Activated T-cell treated with anti-CD3 and anti-CD28 coated beads, Interleukin-2, amount 50 U/mL, for 1 hour (primary cell): ENCODE measurements at regions not wholly inside any gene's neighbourhood (a gene's known extent, or its start where the extent isn't known, plus 50 kb on each side); places are given as distances from the start of the nearest gene placed in this dataset.

Source experiments
- DNase-seq: peaks from one replicate; pipeline ENCODE4 v3.0.0-alpha.2; 2020

DNA sequence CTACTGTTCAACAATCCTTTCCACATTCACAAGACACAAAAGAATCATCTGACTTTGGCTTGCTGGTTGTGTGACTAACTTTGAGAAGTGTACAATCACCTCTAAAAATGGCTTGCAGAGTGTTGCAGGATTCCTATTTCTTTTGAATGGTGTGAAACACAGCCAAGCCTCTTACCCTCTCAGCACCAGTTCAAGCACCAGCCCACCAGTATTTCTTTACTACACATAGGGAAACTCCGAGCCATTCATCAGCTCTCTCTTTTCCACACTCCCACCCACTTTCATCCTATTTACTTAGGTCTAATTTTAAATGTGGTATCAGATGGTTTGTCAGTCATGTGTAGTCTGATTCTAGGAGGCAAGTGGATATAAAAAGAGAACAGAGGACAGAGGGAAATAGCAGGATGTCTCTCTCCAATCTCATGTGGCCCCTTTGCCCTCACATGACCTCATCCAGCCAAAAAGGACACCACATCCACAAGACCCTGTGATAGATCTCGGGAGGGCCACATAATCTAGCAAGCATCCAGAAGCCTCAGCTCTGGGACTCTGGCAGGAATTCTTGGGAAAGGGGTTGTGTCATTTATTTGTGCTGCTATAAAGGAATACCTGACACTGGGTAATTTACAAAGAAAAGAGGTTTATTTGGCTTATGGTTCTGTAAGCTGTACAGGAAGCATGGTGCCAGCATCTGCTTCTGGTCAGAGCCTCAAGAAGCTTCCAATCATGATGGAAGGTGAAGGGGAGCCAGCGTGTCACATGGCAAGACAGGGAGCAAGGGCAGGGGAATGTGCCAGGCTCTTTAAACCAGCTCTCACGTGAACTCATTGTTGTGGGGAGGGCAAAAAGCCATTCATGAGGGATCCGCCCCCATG is 66.8 kb upstream of the NEBL start:
- DNase-seq = no peak

DNA sequence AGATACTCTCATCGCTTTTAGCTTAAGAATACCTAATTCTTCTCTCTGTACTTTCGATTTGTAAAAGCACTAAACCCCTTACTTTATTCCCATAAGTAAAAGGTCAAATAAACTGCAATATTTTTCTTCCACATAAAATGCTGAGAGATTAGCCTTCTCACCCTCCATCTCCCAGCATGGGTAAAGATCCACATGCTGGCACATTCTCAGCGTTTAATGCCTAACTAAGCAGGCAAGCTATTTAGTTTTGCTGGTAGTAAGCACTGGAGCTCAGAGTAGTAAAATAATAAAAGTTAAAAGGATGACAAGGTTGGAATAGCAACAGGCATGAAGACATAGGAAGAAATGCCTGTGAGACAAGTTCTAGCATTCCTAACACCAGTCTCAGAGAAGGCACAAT is 65.9 kb upstream of the NEBL start:
- DNase-seq = no peak

DNA sequence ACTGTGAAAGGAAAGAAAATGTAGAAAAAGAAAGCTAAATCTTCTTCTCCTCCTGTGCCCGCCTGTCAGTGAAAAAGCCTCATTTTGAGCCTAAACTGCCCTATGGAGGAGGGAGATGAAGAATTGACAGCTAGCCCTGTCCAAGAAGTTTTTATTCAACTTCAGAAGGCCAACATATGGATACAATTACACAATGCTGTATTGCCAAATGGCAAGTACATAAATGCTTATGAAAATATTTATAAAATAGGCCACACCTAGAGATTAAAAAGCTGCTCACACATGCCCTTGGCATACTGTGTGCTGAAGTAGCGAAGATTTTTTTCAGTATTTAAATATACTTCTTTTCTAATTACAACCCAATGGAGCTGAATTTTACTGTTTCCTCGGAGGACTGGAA is 65.1 kb upstream of the NEBL start:
- no peak for DNase-seq

DNA sequence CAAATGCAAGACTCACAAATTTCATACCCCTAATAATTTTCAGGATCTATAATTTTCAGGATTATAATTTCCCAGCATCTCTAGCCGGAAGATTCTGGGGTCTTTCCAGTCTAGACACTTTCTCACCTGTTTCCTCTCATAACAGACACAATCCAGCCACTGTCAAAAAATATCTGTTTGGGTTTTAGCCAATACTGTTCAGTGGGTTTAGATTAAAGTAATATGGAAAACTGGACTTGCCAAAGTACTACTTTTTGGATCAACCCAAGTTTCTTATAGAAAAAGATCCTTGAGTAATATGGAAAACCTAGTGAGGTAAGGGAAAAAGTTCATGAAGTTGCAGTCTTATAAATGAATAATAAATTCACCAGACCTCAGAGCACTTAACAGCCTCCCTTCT is 62.1 kb upstream of the NEBL start:
- DNase-seq = no peak

DNA sequence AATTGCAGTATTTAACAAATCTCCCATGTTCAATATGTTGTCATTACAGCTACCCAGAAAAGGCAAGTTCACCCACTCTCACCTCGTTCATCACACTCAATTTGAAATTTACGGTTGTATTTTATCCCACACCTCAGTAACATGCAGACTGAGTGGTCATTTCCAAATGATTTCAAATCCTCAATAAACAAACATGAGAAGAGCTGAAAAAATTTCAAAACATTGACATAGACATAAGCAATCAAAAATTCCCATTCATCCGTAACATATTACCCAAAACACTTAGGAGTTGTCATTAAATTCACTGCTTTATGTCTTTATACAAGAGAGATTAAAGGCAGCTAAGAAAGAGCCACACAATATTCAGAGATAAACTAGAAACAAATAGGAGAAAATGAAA is 61.7 kb upstream of the NEBL start:
- no peak for DNase-seq

DNA sequence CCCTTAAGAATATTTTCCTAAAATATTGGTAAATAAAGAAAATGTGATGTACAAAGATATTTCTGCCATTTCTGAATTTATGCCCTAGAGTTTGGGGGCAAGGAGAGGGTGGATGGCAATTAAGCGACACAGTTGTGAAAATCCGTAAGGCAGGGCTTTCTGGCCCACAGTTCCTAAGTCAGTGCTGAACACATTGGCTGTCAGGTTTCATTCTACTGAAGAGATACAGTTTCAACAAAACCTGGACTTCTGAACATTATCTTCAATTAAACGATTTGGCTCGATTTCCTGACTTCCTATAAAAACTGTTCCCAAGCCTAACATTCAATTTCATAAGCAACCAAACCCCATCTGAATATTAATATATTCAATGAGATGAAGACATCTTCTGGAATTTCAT is 61.1 kb upstream of the NEBL start:
- DNase-seq = no peak

DNA sequence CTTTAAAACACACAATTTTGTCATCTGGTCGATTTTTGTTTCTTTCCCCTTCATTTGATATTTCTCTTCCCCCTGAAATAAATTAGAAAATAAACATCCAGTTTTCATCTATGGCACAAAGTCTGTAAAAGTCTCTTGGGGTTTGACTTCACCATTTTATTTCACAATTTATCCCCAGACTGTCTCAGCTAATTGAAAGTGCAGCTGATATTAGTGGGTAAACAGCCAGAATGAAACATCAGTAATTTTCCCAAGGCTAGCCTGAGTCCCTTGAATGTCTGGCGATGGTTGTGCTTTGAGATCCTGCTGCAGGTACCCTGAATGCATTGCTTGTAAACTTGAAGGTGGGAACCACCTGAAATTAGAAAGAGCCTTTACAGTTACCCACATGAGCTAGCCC is 60.6 kb upstream of the NEBL start:
- no peak for DNase-seq

DNA sequence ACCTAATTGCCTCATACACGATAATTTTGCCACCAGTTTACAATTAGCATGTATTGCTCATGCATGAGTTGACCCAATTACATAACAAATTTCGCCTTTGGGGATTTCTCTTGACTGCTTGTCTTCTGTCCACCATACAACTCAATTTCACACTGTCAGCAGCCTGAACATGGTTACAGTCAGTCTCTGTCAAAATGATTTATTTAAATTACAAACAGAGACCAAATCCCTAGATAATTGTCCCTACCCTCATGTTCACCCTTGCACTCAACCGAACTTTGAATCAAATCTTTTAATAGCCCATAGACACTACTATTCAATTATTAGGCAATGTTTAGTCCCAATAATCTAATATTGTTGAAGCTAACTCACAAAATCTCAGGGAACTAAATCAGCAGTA is 59.7 kb upstream of the NEBL start:
- DNase-seq = no peak

DNA sequence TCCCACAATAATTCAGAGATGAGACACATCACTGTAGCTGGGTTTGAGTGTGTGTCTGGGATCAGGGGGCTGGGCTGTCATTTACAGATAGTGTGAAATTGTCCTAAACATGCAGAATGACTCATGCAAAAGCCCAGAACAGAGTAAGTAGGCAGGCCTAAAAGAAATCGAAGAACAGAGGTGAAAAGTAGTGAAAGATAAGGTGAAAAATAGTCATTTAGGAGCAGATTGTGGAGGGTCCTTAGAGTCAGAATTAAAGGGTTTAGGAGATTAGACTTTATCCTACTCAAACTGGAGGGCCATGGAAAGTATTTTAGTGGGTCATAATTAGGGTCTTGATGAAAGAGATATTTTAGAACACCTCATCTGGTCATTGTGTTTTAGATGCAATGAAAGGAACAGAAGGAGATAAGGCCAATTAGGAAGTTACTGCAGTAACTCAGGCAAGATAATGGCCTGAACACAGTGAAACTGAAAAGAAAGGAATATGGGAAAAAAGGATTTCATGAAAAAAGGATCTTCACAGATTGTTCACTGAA is 58.3 kb upstream of the NEBL start:
- DNase-seq = no peak

DNA sequence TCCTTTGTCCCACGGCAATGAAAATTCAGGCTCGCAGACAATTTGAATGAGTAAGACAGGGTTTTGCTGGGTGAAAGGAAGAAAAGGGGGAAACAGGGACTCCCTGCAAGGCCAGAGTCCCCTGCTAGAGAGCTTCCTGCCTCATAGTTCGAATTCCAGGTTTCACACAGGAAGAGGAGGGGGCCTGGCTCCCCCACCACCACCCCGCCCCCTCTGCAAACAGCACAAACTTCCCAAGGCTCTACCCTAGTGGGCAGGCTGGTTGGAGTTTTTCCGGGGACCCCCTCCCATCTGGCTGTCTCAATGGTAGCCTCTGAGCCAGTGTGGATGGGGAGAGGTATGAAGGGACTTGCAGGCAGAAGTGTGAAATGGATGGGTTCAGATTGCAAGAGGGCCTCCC is 57.4 kb upstream of the NEBL start:
- DNase-seq = no peak

DNA sequence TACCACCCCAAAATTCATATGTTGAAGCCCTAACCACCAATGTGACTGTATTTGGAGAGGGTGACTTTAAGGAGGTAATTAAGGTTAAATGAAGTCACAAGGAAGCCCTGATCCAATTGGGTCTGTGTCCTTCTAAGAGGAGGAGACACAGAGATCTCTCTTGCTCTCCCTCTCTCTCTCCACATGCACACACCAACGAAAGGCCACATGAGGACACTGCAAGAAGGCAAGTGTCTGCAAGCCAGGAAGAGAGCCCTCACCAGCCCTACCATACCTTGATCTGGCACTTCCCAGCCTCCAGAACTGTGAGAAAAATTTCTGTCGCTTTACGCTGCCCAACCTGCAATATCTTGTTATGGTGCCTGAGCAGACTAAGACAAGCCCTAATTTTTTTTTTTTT is 56.0 kb upstream of the NEBL start:
- no peak for DNase-seq

DNA sequence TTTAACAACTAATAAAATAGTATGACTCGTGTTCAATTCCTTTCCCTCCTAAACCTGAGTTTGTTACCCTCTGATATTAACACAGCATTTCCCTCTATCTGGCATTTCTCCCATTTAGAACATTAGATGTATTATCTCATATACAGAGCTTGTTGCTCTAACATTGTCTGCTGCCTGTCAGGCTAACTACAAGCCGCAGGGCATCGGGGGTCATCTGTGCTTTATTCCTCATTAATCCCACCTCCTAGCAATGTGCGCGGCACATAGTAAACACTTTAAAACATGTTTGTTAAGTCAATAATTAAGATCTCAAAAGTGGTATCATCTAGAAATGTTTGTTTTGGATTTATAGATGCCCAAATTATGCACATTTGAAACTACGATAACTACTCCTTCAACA is 52.9 kb upstream of the NEBL start:
- no peak for DNase-seq

DNA sequence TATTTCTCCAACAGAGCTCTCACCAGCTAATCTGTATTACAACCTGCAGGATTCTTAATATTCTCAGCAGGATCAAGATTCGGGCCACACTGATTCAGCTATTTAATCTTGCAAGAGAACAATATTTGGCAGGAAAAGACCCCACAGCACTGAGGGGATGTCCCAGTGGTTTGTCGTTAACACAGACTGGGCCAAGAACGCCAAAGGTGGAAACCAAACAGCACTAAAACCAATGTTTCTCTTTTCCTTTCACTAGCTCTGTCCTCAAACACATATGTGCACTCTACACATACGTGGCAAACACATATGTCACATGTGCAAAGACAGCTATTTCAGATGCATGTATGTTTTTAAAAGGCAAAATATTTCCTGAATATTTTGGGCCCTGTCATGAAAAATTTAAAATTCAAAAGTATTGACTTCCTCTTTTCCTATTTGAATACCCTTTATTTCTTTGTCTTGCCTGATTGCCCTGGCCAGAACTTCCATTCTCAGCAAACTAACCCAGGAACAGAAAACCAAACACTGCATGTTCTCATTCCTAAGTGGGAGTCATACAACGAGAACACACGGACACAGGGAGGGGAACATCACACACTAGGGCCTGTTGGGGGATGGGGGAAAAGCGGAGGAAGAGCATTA is 51.7 kb upstream of the NEBL start:
- DNase-seq = no peak
